Sigmoid colon (tissue), 4 donors: ENCODE measurements at regions not wholly inside any gene's neighbourhood (a gene's known extent, or its start where the extent isn't known, plus 50 kb on each side); places are given as distances from the start of the nearest gene placed in this dataset.

ENCODE experiments used
- EP300 ChIP-seq, 4 donors: sonication (generic); formaldehyde crosslinking; IDR thresholded peaks; one replicate each; pipeline ENCODE4 v1.6.1; 2017; ENCODE audit warnings: antibody characterized with exemption in 4 of 4
- POLR2A ChIP-seq, 2 donors: fragments of 450-650 bp; IDR thresholded peaks; one replicate each; pipeline ENCODE4 v1.6.1; 2016; ENCODE audit warnings: antibody characterized with exemption in 2 of 2, mild to moderate bottlenecking in 2 of 2, moderate library complexity in 2 of 2
- TF ChIP-seq, protein P1 (sequence below), 4 experiments: fragments of 450-650 bp in 3 of 4; fragments of 200-600 bp in 1 of 4; IDR thresholded peaks; one replicate each; pipeline ENCODE4 v1.5.1; 2016 to 2019; ENCODE audit warnings: antibody characterized with exemption in 4 of 4, mild to moderate bottlenecking in 3 of 4, moderate library complexity in 2 of 4

DNA sequence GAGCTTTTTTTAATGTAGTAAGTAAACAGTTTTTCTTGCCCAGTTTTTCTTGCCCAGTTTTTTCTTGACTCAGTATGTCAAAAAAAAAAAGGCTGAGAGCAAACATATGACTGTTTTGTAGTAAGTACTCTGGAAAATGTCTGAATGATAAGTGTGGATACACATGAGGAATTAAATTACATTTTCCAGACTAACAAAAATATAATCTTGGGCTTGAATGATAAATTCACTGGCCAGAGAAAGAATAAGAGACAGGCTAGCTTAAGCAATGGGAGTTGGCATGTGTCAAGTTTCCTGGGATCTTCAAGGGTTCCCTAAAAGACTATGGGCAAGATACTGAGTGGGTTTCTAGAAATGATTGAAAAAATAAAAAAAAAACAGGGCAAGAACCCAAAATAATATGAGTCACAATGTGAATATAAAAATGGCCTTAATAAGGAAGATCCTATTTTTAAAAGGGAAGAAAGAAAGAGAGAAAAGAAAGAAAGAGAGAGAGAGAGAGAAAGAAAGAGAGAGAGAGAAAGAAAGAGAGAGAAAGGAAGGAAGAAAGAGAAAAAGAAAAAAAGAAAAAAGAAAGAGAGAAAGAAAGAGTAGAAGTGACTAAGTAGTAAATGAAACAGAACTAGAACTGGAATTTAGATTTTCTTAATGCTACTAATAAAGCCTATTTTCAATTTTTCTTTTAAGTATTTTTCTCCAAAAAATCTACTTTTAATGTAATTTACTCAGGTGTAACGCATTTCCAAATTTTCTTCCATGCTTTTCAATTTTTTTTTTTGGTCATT, 60.2 kb downstream of the TFPI2 start:
- TF ChIP-seq, protein P1, sequence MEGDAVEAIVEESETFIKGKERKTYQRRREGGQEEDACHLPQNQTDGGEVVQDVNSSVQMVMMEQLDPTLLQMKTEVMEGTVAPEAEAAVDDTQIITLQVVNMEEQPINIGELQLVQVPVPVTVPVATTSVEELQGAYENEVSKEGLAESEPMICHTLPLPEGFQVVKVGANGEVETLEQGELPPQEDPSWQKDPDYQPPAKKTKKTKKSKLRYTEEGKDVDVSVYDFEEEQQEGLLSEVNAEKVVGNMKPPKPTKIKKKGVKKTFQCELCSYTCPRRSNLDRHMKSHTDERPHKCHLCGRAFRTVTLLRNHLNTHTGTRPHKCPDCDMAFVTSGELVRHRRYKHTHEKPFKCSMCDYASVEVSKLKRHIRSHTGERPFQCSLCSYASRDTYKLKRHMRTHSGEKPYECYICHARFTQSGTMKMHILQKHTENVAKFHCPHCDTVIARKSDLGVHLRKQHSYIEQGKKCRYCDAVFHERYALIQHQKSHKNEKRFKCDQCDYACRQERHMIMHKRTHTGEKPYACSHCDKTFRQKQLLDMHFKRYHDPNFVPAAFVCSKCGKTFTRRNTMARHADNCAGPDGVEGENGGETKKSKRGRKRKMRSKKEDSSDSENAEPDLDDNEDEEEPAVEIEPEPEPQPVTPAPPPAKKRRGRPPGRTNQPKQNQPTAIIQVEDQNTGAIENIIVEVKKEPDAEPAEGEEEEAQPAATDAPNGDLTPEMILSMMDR (IDR thresholded peaks at IDR 0.05) = no peak
- TF ChIP-seq EP300 (IDR thresholded peaks at IDR 0.05) = no peak
- TF ChIP-seq POLR2A (IDR thresholded peaks at IDR 0.05) = no peak
